ENCODE measurements at regions not wholly inside any gene's neighbourhood (a gene's known extent, or its start where the extent isn't known, plus 50 kb on each side); places are given as distances from the start of the nearest gene placed in this dataset.

DNA sequence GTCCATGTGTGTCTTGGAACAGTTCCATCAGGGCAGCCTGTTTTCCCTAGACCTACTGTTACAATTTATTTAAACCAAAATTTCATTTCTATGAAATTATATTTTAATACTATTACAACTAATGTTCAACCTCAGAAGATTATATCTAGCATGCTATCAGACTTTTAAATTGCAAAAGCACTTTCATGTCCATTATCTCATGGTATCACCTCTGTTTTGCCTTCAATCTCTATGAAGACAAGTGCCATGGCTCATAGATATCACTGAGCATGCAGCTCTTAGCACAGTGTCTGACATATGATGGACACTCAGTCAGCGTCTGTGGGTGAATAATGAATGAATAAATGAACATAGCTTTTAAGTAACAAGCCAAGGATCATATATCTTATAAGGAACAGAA, 288.8 kb downstream of the RAD51AP2 start:
- Mint-ChIP-seq H3K4me3 (no peak overlapping the region), H3K9me3 (peaks cover 0 to 6% (median 0%) of the 10 kb centered on the region in 3 donors), H3K4me1 (no peaks in the 10 kb centered on the region), H3K36me3 (no peaks in the 10 kb centered on the region), H3K27me3 (no peaks in the 10 kb centered on the region), H3K27ac (no peak overlapping the region)
- POLR2A ChIA-PET = no interaction called here
- Histone ChIP-seq H3K4me1 (ENCODE audit: control insufficient read depth in 1 of 2, extremely low read depth in 1 of 2, insufficient read depth in 2 of 2, low read length in 2 of 2) (no peaks in the 10 kb centered on the region), H3K4me3 (ENCODE audit: control insufficient read depth in 1 of 2, extremely low read depth in 1 of 2, low read length in 1 of 2) (no peak overlapping the region), H3K27me3 (replicated peaks in 1 of 2; ENCODE audit: control insufficient read depth in 2 of 2, extremely low read depth in 1 of 2, insufficient read depth in 2 of 2, low read length in 1 of 2) (no peaks in the 10 kb centered on the region), H3K9me3 (no peaks in the 10 kb centered on the region), H3K27ac (ENCODE audit: low read length) (no peak overlapping the region), H3K36me3 (ENCODE audit: control insufficient read depth in 2 of 2, extremely low read depth in 1 of 2, insufficient read depth in 1 of 2, low read length in 1 of 2) (no peaks in the 10 kb centered on the region)
- CTCF ChIA-PET = no interaction called here
- ATAC-seq (replicated peaks in 1 of 4) (no peak), DNase-seq (no peak)
- WGBS (ENCODE audit: insufficient coverage) = no CpG with 5 or more reads among the region's 1 CpG

GRCh38 chr2:17228461-17228860, 289.8 kb downstream of the RAD51AP2 start:
- H3K4me3 Mint-ChIP-seq = no peak overlapping the region
- POLR2A ChIA-PET = no interaction called here

GRCh38 chr2:17227856-17228255, 290.4 kb downstream of the RAD51AP2 start:
- no peaks in the 10 kb centered on the region for H3K36me3 ChIP-seq (ENCODE audit: control insufficient read depth in 2 of 2, extremely low read depth in 1 of 2, insufficient read depth in 1 of 2, low read length in 1 of 2)
- H3K27ac ChIP-seq (ENCODE audit: low read length) = no peak overlapping the region
- H3K27me3 ChIP-seq (replicated peaks in 1 of 2; ENCODE audit: control insufficient read depth in 2 of 2, extremely low read depth in 1 of 2, insufficient read depth in 2 of 2, low read length in 1 of 2) = no peaks in the 10 kb centered on the region
- POLR2A ChIA-PET = no interaction called here
- Mint-ChIP-seq H3K27me3 (no peaks in the 10 kb centered on the region), H3K9me3 (peaks cover 0 to 9% (median 0%) of the 10 kb centered on the region in 3 donors), H3K27ac (no peak overlapping the region), H3K4me3 (no peak overlapping the region), H3K36me3 (no peaks in the 10 kb centered on the region), H3K4me1 (no peaks in the 10 kb centered on the region)
- WGBS (ENCODE audit: insufficient coverage) = no CpG with 5 or more reads among the region's 5 CpGs
- ATAC-seq (replicated peaks in 1 of 4) = no peak
- H3K4me1 ChIP-seq (ENCODE audit: control insufficient read depth in 1 of 2, extremely low read depth in 1 of 2, insufficient read depth in 2 of 2, low read length in 2 of 2) = no peaks in the 10 kb centered on the region
- CTCF ChIA-PET = no interaction called here
- no peaks in the 10 kb centered on the region for H3K9me3 ChIP-seq
- no peak for DNase-seq
- no peak overlapping the region for H3K4me3 ChIP-seq (ENCODE audit: control insufficient read depth in 1 of 2, extremely low read depth in 1 of 2, low read length in 1 of 2)

More at GRCh38 chr2:17228461-17228860, 289.8 kb downstream of the RAD51AP2 start:
- no peaks in the 10 kb centered on the region for H3K4me1 ChIP-seq (ENCODE audit: control insufficient read depth in 1 of 2, extremely low read depth in 1 of 2, insufficient read depth in 2 of 2, low read length in 2 of 2)
- H3K27me3 ChIP-seq (replicated peaks in 1 of 2; ENCODE audit: control insufficient read depth in 2 of 2, extremely low read depth in 1 of 2, insufficient read depth in 2 of 2, low read length in 1 of 2) = no peaks in the 10 kb centered on the region
- no peaks in the 10 kb centered on the region for H3K4me1 Mint-ChIP-seq
- H3K27ac Mint-ChIP-seq = no peak overlapping the region
- no peaks in the 10 kb centered on the region for H3K36me3 ChIP-seq (ENCODE audit: control insufficient read depth in 2 of 2, extremely low read depth in 1 of 2, insufficient read depth in 1 of 2, low read length in 1 of 2)
- H3K4me3 ChIP-seq (ENCODE audit: control insufficient read depth in 1 of 2, extremely low read depth in 1 of 2, low read length in 1 of 2) = no peak overlapping the region
- H3K9me3 Mint-ChIP-seq = peaks cover 0 to 7% (median 0%) of the 10 kb centered on the region in 3 donors
- H3K27ac ChIP-seq (ENCODE audit: low read length) = no peak overlapping the region
- DNase-seq = no peak
- ATAC-seq (replicated peaks in 1 of 4) = no peak
- CTCF ChIA-PET = no interaction called here
- no peaks in the 10 kb centered on the region for H3K9me3 ChIP-seq
- 74% methylated on average over 3 of the region's 6 CpGs for WGBS (ENCODE audit: insufficient coverage)
- no peaks in the 10 kb centered on the region for H3K36me3 Mint-ChIP-seq
- no peaks in the 10 kb centered on the region for H3K27me3 Mint-ChIP-seq

GRCh38 chr2:17226941-17227490, 291.2 kb downstream of the RAD51AP2 start:
- H3K36me3 Mint-ChIP-seq = no peaks in the 10 kb centered on the region
- no peak overlapping the region for H3K4me3 Mint-ChIP-seq
- H3K27ac Mint-ChIP-seq = no peak overlapping the region
- Histone ChIP-seq H3K4me3 (ENCODE audit: control insufficient read depth in 1 of 2, extremely low read depth in 1 of 2, low read length in 1 of 2) (no peak overlapping the region), H3K27ac (ENCODE audit: low read length) (no peak overlapping the region), H3K36me3 (ENCODE audit: control insufficient read depth in 2 of 2, extremely low read depth in 1 of 2, insufficient read depth in 1 of 2, low read length in 1 of 2) (no peaks in the 10 kb centered on the region), H3K4me1 (ENCODE audit: control insufficient read depth in 1 of 2, extremely low read depth in 1 of 2, insufficient read depth in 2 of 2, low read length in 2 of 2) (no peaks in the 10 kb centered on the region), H3K9me3 (no peaks in the 10 kb centered on the region), H3K27me3 (replicated peaks in 1 of 2; ENCODE audit: control insufficient read depth in 2 of 2, extremely low read depth in 1 of 2, insufficient read depth in 2 of 2, low read length in 1 of 2) (no peaks in the 10 kb centered on the region)
- ChIA-PET POLR2A (no interaction called here), CTCF (no interaction called here)
- H3K4me1 Mint-ChIP-seq = no peaks in the 10 kb centered on the region
- ATAC-seq (replicated peaks in 1 of 4) (no peak), DNase-seq (no peak)
- H3K27me3 Mint-ChIP-seq = no peaks in the 10 kb centered on the region
- H3K9me3 Mint-ChIP-seq = peaks cover 0 to 13% (median 0%) of the 10 kb centered on the region in 3 donors

DNA sequence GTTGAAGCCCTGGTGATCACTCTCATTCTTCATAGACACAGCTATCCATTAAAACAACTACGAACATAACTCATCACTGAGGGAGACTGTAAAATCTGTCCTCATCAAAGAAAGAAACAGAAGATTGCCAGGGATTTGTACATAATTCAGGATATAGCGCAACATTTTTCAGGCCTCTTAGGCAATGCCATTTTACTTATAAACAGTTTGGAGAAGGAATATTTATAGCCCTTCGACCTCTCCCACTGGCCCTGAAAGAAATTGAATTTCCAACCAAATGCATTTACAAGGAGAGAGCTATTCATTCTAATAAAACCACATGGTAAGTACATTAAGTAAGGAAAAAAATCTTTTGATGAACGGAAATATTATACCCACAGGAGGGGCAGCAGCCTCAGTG, 295.0 kb downstream of the RAD51AP2 start:
- ChIA-PET CTCF (no interaction called here), POLR2A (no interaction called here)
- H3K36me3 ChIP-seq (ENCODE audit: control insufficient read depth in 2 of 2, extremely low read depth in 1 of 2, insufficient read depth in 1 of 2, low read length in 1 of 2) = no peaks in the 10 kb centered on the region
- no peaks in the 10 kb centered on the region for H3K27me3 ChIP-seq (replicated peaks in 1 of 2; ENCODE audit: control insufficient read depth in 2 of 2, extremely low read depth in 1 of 2, insufficient read depth in 2 of 2, low read length in 1 of 2)
- Mint-ChIP-seq H3K4me1 (no peaks in the 10 kb centered on the region), H3K27me3 (no peaks in the 10 kb centered on the region), H3K4me3 (no peak overlapping the region), H3K9me3 (peaks cover 0 to 9% (median 7%) of the 10 kb centered on the region in 3 donors), H3K27ac (no peak overlapping the region), H3K36me3 (no peaks in the 10 kb centered on the region)
- no peaks in the 10 kb centered on the region for H3K9me3 ChIP-seq
- DNase-seq = no peak
- ATAC-seq (replicated peaks in 1 of 4) = no peak
- H3K27ac ChIP-seq (ENCODE audit: low read length) = no peak overlapping the region
- WGBS (ENCODE audit: insufficient coverage) = no CpG with 5 or more reads among the region's 4 CpGs
- no peak overlapping the region for H3K4me3 ChIP-seq (ENCODE audit: control insufficient read depth in 1 of 2, extremely low read depth in 1 of 2, low read length in 1 of 2)
- no peaks in the 10 kb centered on the region for H3K4me1 ChIP-seq (ENCODE audit: control insufficient read depth in 1 of 2, extremely low read depth in 1 of 2, insufficient read depth in 2 of 2, low read length in 2 of 2)

DNA sequence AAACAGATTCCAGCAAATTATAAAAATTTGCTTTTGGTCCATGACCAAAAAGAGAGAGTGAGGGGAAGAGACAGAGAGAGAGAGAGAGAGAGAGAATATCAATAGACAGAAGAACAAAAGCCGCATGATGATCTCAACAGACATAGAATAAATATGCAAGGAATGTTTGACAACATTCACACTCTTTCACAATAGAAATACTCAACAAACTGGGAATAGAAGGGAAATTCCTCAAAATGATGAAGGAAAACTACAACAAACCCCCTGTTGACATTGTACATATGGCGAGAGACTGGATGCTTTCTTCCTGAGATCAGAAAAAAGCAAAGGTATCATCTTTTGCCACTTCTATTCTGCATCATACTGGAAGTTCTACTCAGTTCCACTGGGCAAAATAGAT, 309.7 kb downstream of the RAD51AP2 start:
- H3K9me3 ChIP-seq = no peaks in the 10 kb centered on the region
- Mint-ChIP-seq H3K9me3 (peaks cover 9 to 22% (median 10%) of the 10 kb centered on the region in 3 donors), H3K27ac (no peak overlapping the region), H3K4me3 (no peak overlapping the region), H3K4me1 (no peaks in the 10 kb centered on the region), H3K36me3 (no peaks in the 10 kb centered on the region), H3K27me3 (no peaks in the 10 kb centered on the region)
- ChIA-PET CTCF (no interaction called here), POLR2A (no interaction called here)
- H3K4me3 ChIP-seq (ENCODE audit: control insufficient read depth in 1 of 2, extremely low read depth in 1 of 2, low read length in 1 of 2) = no peak overlapping the region
- ATAC-seq (replicated peaks in 1 of 4) = no peak
- no peak overlapping the region for H3K27ac ChIP-seq (ENCODE audit: low read length)
- no peaks in the 10 kb centered on the region for H3K4me1 ChIP-seq (ENCODE audit: control insufficient read depth in 1 of 2, extremely low read depth in 1 of 2, insufficient read depth in 2 of 2, low read length in 2 of 2)
- H3K27me3 ChIP-seq (replicated peaks in 1 of 2; ENCODE audit: control insufficient read depth in 2 of 2, extremely low read depth in 1 of 2, insufficient read depth in 2 of 2, low read length in 1 of 2) = no peaks in the 10 kb centered on the region
- DNase-seq = no peak
- H3K36me3 ChIP-seq (ENCODE audit: control insufficient read depth in 2 of 2, extremely low read depth in 1 of 2, insufficient read depth in 1 of 2, low read length in 1 of 2) = no peaks in the 10 kb centered on the region
- no CpG with 5 or more reads among the region's 2 CpGs for WGBS (ENCODE audit: insufficient coverage)

- Histone ChIP-seq H3K36me3 (ENCODE audit: control insufficient read depth in 2 of 2, extremely low read depth in 1 of 2, insufficient read depth in 1 of 2, low read length in 1 of 2) (no peaks in the 10 kb centered on the region), H3K4me1 (ENCODE audit: control insufficient read depth in 1 of 2, extremely low read depth in 1 of 2, insufficient read depth in 2 of 2, low read length in 2 of 2) (no peaks in the 10 kb centered on the region), H3K27me3 (replicated peaks in 1 of 2; ENCODE audit: control insufficient read depth in 2 of 2, extremely low read depth in 1 of 2, insufficient read depth in 2 of 2, low read length in 1 of 2) (no peaks in the 10 kb centered on the region), H3K4me3 (ENCODE audit: control insufficient read depth in 1 of 2, extremely low read depth in 1 of 2, low read length in 1 of 2) (no peak overlapping the region), H3K27ac (ENCODE audit: low read length) (no peak overlapping the region), H3K9me3 (no peaks in the 10 kb centered on the region)
- Mint-ChIP-seq H3K4me3 (no peak overlapping the region), H3K27me3 (no peaks in the 10 kb centered on the region), H3K9me3 (peaks cover 7 to 15% (median 10%) of the 10 kb centered on the region in 3 donors), H3K27ac (no peak overlapping the region), H3K36me3 (no peaks in the 10 kb centered on the region), H3K4me1 (no peaks in the 10 kb centered on the region)
- ChIA-PET CTCF (no interaction called here), POLR2A (no interaction called here)
- ATAC-seq (replicated peaks in 1 of 4) (no peak), DNase-seq (no peak)
Observed at GRCh38 chr2:17206771-17207170, 311.5 kb downstream of the RAD51AP2 start.
